ENCODE measurements at regions not wholly inside any gene's neighbourhood (a gene's known extent, or its start where the extent isn't known, plus 50 kb on each side); places are given as distances from the start of the nearest gene placed in this dataset.
A peak's percentile ranks its signal among the peaks of the same experiment; 100 is the strongest.

GRCh38 chr3:74287557-74287956 is 326.9 kb downstream of the CNTN3 start:
- no peak for DNase-seq (ENCODE audit: low read depth)
- TF ChIP-seq CTCF (IDR thresholded peaks at IDR 0.05; ENCODE audit: low read depth, low read length, missing control alignments): no peak
- H3K4me3 ChIP-seq (ENCODE audit: low read depth, low read length): no peak overlapping the region
- in situ Hi-C loops (cut with HindIII; ENCODE audit: low sequenced_read_pairs): no loop called here

- no peak overlapping the region for H3K4me3 ChIP-seq (ENCODE audit: low read depth, low read length)
- in situ Hi-C loops (cut with HindIII; ENCODE audit: low sequenced_read_pairs): no loop called here
- peak; percentile 39 for DNase-seq (ENCODE audit: low read depth)
- no peak for TF ChIP-seq CTCF (IDR thresholded peaks at IDR 0.05; ENCODE audit: low read depth, low read length, missing control alignments)
These were observed 332.3 kb downstream of the CNTN3 start for GRCh38 chr3:74282202-74282601.

GRCh38 chr3:74281705-74282104 is 332.8 kb downstream of the CNTN3 start:
- TF ChIP-seq CTCF (IDR thresholded peaks at IDR 0.05; ENCODE audit: low read depth, low read length, missing control alignments): no peak
- in situ Hi-C loops (cut with HindIII; ENCODE audit: low sequenced_read_pairs): no loop called here
- no peak overlapping the region for H3K4me3 ChIP-seq (ENCODE audit: low read depth, low read length)
- no peak for DNase-seq (ENCODE audit: low read depth)

- no peak for TF ChIP-seq CTCF (IDR thresholded peaks at IDR 0.05; ENCODE audit: low read depth, low read length, missing control alignments)
- in situ Hi-C loops (cut with HindIII; ENCODE audit: low sequenced_read_pairs): no loop called here
- no peak overlapping the region for H3K4me3 ChIP-seq (ENCODE audit: low read depth, low read length)
- DNase-seq (ENCODE audit: low read depth): no peak
These were observed 340.7 kb downstream of the CNTN3 start for GRCh38 chr3:74273555-74274402.

GRCh38 chr3:74273091-74273490 is 341.4 kb downstream of the CNTN3 start:
- no peak for TF ChIP-seq CTCF (IDR thresholded peaks at IDR 0.05; ENCODE audit: low read depth, low read length, missing control alignments)
- no peak overlapping the region for H3K4me3 ChIP-seq (ENCODE audit: low read depth, low read length)
- in situ Hi-C loops (cut with HindIII; ENCODE audit: low sequenced_read_pairs): no loop called here
- DNase-seq (ENCODE audit: low read depth): no peak

GRCh38 chr3:74271541-74271940 is 342.9 kb downstream of the CNTN3 start:
- no peak overlapping the region for H3K4me3 ChIP-seq (ENCODE audit: low read depth, low read length)
- no peak for DNase-seq (ENCODE audit: low read depth)
- in situ Hi-C loops (cut with HindIII; ENCODE audit: low sequenced_read_pairs): no loop called here
- TF ChIP-seq CTCF (IDR thresholded peaks at IDR 0.05; ENCODE audit: low read depth, low read length, missing control alignments): no peak

Measured in astrocyte of the cerebellum (primary cell).